ENCODE measurements at regions not wholly inside any gene's neighbourhood (a gene's known extent, or its start where the extent isn't known, plus 50 kb on each side); places are given as distances from the start of the nearest gene placed in this dataset.

GRCh38 chr6:102402635-102403329 is 1009.3 kb downstream of the GRIK2 start:
- Mint-ChIP-seq H3K27ac (no peak overlapping the region), H3K27me3 (ENCODE audit: insufficient read depth) (no peaks in the 10 kb centered on the region), H3K9me3 (no peaks in the 10 kb centered on the region), H3K36me3 (ENCODE audit: low read depth) (no peaks in the 10 kb centered on the region), H3K4me1 (no peaks in the 10 kb centered on the region), H3K4me3 (no peak overlapping the region)
- Histone ChIP-seq H3K9me3 (ENCODE audit: control insufficient read depth, low read length) (no peaks in the 10 kb centered on the region), H3K4me1 (ENCODE audit: control insufficient read depth, insufficient read depth, low read length) (no peaks in the 10 kb centered on the region), H3K27ac (ENCODE audit: low read depth, low read length) (no peak overlapping the region), H3K36me3 (ENCODE audit: control insufficient read depth, insufficient read depth, low read length) (no peaks in the 10 kb centered on the region), H3K9ac (ENCODE audit: extremely low read depth, low read length, poor library complexity, severe bottlenecking) (no peak overlapping the region), H3K27me3 (ENCODE audit: control insufficient read depth, insufficient read depth, low read length, poor library complexity, severe bottlenecking) (no peaks in the 10 kb centered on the region), H3K4me3 (ENCODE audit: low read length) (no peak overlapping the region)
- no peak for DNase-seq
- TF ChIP-seq, protein P1, sequence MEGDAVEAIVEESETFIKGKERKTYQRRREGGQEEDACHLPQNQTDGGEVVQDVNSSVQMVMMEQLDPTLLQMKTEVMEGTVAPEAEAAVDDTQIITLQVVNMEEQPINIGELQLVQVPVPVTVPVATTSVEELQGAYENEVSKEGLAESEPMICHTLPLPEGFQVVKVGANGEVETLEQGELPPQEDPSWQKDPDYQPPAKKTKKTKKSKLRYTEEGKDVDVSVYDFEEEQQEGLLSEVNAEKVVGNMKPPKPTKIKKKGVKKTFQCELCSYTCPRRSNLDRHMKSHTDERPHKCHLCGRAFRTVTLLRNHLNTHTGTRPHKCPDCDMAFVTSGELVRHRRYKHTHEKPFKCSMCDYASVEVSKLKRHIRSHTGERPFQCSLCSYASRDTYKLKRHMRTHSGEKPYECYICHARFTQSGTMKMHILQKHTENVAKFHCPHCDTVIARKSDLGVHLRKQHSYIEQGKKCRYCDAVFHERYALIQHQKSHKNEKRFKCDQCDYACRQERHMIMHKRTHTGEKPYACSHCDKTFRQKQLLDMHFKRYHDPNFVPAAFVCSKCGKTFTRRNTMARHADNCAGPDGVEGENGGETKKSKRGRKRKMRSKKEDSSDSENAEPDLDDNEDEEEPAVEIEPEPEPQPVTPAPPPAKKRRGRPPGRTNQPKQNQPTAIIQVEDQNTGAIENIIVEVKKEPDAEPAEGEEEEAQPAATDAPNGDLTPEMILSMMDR (conservative IDR thresholded peaks at IDR 0.05) = no peak
- WGBS, 2 experiments (ENCODE audit: insufficient coverage in 1 of 2, insufficient read length in 1 of 2) = 96% methylated on average over 2 of the region's 2 CpGs; no CpG with 5 or more reads in 1 of the 2 experiments

DNA sequence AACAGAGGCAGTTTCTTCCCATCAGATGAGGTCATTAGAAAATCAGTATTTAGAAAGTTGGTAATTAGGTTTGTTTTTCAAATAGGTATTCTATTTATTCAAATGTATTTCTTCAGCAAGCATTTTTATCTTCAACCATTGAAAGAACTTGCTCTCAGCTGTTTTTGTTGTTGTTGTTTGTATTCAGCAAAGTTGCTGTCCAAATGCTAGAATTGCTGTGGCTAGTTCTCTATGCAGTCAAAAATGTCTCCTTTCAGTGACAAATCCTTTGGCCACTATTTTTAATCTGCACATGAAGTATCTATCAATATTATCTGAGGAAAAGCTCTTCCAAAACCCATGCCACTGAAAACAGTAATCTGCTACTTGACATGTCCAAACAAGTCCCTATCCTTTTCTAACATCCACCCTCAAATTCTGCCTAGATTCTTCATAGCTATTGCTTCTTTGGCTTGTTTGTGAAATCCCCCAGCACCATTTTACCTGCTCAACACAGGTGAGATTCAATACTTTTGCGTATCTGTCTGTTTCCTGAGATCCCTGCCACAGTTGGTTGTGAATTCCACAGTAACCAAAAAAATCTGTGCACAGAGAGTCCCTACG is 1005.4 kb downstream of the GRIK2 start:
- H3K27ac Mint-ChIP-seq = no peak overlapping the region
- H3K4me3 ChIP-seq (ENCODE audit: low read length) = no peak overlapping the region
- 86 to 100% methylated on average over 2 of the region's 2 CpGs for WGBS, 2 experiments (ENCODE audit: insufficient coverage in 1 of 2, insufficient read length in 1 of 2)
- no peak overlapping the region for H3K27ac ChIP-seq (ENCODE audit: low read depth, low read length)
- DNase-seq = no peak
- TF ChIP-seq, protein P1 (conservative IDR thresholded peaks at IDR 0.05) = no peak
- no peaks in the 10 kb centered on the region for H3K4me1 ChIP-seq (ENCODE audit: control insufficient read depth, insufficient read depth, low read length)
- no peaks in the 10 kb centered on the region for H3K4me1 Mint-ChIP-seq
- H3K36me3 Mint-ChIP-seq (ENCODE audit: low read depth) = no peaks in the 10 kb centered on the region
- no peaks in the 10 kb centered on the region for H3K27me3 Mint-ChIP-seq (ENCODE audit: insufficient read depth)
- no peaks in the 10 kb centered on the region for H3K9me3 Mint-ChIP-seq
- no peak overlapping the region for H3K9ac ChIP-seq (ENCODE audit: extremely low read depth, low read length, poor library complexity, severe bottlenecking)
- no peaks in the 10 kb centered on the region for H3K27me3 ChIP-seq (ENCODE audit: control insufficient read depth, insufficient read depth, low read length, poor library complexity, severe bottlenecking)
- no peak overlapping the region for H3K4me3 Mint-ChIP-seq
- no peaks in the 10 kb centered on the region for H3K36me3 ChIP-seq (ENCODE audit: control insufficient read depth, insufficient read depth, low read length)
- peaks cover 4% of the 10 kb centered on the region for H3K9me3 ChIP-seq (ENCODE audit: control insufficient read depth, low read length)

GRCh38 chr6:102390541-102390940 is 997.0 kb downstream of the GRIK2 start:
- WGBS, 2 experiments (ENCODE audit: insufficient coverage in 1 of 2, insufficient read length in 1 of 2) = 91 to 96% methylated on average over 6 of the region's 6 CpGs
- Mint-ChIP-seq H3K36me3 (ENCODE audit: low read depth) (no peaks in the 10 kb centered on the region), H3K27ac (no peak overlapping the region), H3K4me3 (no peak overlapping the region), H3K9me3 (no peaks in the 10 kb centered on the region), H3K27me3 (ENCODE audit: insufficient read depth) (no peaks in the 10 kb centered on the region), H3K4me1 (no peaks in the 10 kb centered on the region)
- Histone ChIP-seq H3K27ac (ENCODE audit: low read depth, low read length) (no peak overlapping the region), H3K9me3 (ENCODE audit: control insufficient read depth, low read length) (peaks cover 4% of the 10 kb centered on the region), H3K36me3 (ENCODE audit: control insufficient read depth, insufficient read depth, low read length) (no peaks in the 10 kb centered on the region), H3K9ac (ENCODE audit: extremely low read depth, low read length, poor library complexity, severe bottlenecking) (no peak overlapping the region), H3K27me3 (ENCODE audit: control insufficient read depth, insufficient read depth, low read length, poor library complexity, severe bottlenecking) (no peaks in the 10 kb centered on the region), H3K4me3 (ENCODE audit: low read length) (no peak overlapping the region), H3K4me1 (ENCODE audit: control insufficient read depth, insufficient read depth, low read length) (no peaks in the 10 kb centered on the region)
- DNase-seq = no peak
- TF ChIP-seq, protein P1 (conservative IDR thresholded peaks at IDR 0.05) = no peak
